ENCODE measurements at regions not wholly inside any gene's neighbourhood (a gene's known extent, or its start where the extent isn't known, plus 50 kb on each side); places are given as distances from the start of the nearest gene placed in this dataset.

DNA sequence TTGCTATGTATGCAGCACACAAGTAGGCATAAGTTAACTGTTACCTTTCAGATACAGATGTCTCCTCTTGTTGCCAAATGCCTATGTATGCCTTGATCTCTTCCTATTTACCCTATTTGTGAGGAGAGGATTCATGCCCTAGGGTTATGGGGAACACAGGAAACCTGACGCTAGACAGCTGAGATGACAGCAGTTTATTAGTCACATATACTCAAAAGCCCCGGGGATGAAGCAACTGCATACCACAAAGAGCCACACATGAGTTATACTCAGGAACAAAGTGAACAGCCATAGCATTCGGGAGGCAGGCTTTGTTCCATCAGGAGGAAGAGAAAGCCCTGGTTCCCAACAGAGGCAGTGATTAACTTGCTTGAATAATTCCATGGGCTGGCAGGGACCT lies 1011.7 kb upstream of the PCDH7 start:
- WGBS, 2 donors (ENCODE audit: low coverage in 1 of 2), result 65 to 80% methylated on average over 2 to 3 of the region's 3 CpGs
- in situ Hi-C loops (cut with MboI; ENCODE audit: low pct_ligation_motif_present in 1 of 4, low pct_unique_long_range_greater_than_20kb in 1 of 4, low sequenced_read_pairs in 3 of 4), result no loop called here
- Histone ChIP-seq H3K4me3 (no peak overlapping the region), H3K27me3 (no peaks in the 10 kb centered on the region), H3K36me3 (no peaks in the 10 kb centered on the region), H3K27ac (no peak overlapping the region), H3K9me3 (no peaks in the 10 kb centered on the region), H3K4me1 (no peaks in the 10 kb centered on the region)
- intact Hi-C loops (cut with DNase I; ENCODE audit: low total_unique reads), result no loop called here
- no peak for DNase-seq
- TF ChIP-seq, protein P1, sequence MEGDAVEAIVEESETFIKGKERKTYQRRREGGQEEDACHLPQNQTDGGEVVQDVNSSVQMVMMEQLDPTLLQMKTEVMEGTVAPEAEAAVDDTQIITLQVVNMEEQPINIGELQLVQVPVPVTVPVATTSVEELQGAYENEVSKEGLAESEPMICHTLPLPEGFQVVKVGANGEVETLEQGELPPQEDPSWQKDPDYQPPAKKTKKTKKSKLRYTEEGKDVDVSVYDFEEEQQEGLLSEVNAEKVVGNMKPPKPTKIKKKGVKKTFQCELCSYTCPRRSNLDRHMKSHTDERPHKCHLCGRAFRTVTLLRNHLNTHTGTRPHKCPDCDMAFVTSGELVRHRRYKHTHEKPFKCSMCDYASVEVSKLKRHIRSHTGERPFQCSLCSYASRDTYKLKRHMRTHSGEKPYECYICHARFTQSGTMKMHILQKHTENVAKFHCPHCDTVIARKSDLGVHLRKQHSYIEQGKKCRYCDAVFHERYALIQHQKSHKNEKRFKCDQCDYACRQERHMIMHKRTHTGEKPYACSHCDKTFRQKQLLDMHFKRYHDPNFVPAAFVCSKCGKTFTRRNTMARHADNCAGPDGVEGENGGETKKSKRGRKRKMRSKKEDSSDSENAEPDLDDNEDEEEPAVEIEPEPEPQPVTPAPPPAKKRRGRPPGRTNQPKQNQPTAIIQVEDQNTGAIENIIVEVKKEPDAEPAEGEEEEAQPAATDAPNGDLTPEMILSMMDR (IDR thresholded peaks at IDR 0.05), result no peak
- TF ChIP-seq POLR2AphosphoS5 (IDR thresholded peaks at IDR 0.05) (no peak), EP300 (IDR thresholded peaks at IDR 0.05; ENCODE audit: low read depth) (no peak), POLR2A (IDR thresholded peaks at IDR 0.05) (no peak)

DNA sequence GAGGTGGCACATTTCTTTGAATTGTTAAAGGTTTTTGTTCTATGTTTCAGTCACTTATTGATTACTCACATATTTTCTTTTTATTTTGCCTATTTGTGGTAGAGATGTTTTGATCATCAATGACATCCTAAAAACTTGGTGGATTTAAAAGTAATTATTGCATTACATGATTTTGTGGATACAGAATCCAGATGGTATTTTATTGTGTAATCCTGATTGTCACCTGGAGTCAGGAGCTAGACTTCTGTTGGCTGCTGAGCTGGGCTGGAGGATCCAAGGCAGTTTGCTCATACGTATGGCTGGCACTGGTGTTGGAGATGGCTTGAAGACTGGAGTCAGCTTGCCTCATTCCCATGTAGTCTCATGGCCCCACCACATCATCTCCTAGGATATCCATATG lies 1009.6 kb upstream of the PCDH7 start:
- Histone ChIP-seq H3K4me3 (no peak overlapping the region), H3K27ac (no peak overlapping the region), H3K27me3 (no peaks in the 10 kb centered on the region), H3K4me1 (no peaks in the 10 kb centered on the region), H3K36me3 (no peaks in the 10 kb centered on the region), H3K9me3 (no peaks in the 10 kb centered on the region)
- TF ChIP-seq EP300 (IDR thresholded peaks at IDR 0.05; ENCODE audit: low read depth), result no peak
- TF ChIP-seq, protein P1 (IDR thresholded peaks at IDR 0.05), result no peak
- TF ChIP-seq POLR2AphosphoS5 (IDR thresholded peaks at IDR 0.05), result no peak
- no peak for TF ChIP-seq POLR2A (IDR thresholded peaks at IDR 0.05)
- whole genome bisulfite sequencing, 2 donors (ENCODE audit: low coverage in 1 of 2), result 92% methylated on average over 1 of the region's 1 CpG; no CpG with 5 or more reads in 1 of the 2 donors
- no peak for DNase-seq
- in situ Hi-C loops (cut with MboI; ENCODE audit: low pct_ligation_motif_present in 1 of 4, low pct_unique_long_range_greater_than_20kb in 1 of 4, low sequenced_read_pairs in 3 of 4), result no loop called here
- intact Hi-C loops (cut with DNase I; ENCODE audit: low total_unique reads), result no loop called here

DNA sequence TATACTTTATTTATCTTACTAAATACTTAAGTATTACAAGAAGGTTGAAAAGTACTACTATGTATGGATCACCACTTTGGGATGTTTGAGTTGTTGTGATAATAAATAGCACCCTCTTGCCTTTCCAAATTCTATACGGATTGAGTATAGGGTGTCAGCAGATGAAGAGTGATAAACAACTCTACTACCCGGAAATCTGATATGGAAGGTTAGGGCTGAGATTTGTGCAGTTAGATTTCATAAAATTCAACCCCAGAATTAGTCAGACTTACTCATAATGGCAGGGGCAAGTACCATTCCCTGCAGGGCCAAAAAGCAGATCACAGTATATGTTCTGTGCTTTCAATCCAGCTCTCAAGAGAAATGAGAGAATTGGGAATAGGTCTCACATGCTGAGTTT lies 1008.9 kb upstream of the PCDH7 start:
- WGBS, 2 donors (ENCODE audit: low coverage in 1 of 2), result 71 to 79% methylated on average over 2 of the region's 2 CpGs
- TF ChIP-seq, protein P1 (IDR thresholded peaks at IDR 0.05), result no peak
- TF ChIP-seq POLR2AphosphoS5 (IDR thresholded peaks at IDR 0.05), result no peak
- TF ChIP-seq EP300 (IDR thresholded peaks at IDR 0.05; ENCODE audit: low read depth), result no peak
- in situ Hi-C loops (cut with MboI; ENCODE audit: low pct_ligation_motif_present in 1 of 4, low pct_unique_long_range_greater_than_20kb in 1 of 4, low sequenced_read_pairs in 3 of 4), result no loop called here
- Histone ChIP-seq H3K36me3 (no peaks in the 10 kb centered on the region), H3K27me3 (no peaks in the 10 kb centered on the region), H3K4me1 (no peaks in the 10 kb centered on the region), H3K9me3 (no peaks in the 10 kb centered on the region), H3K27ac (no peak overlapping the region), H3K4me3 (no peak overlapping the region)
- no peak for DNase-seq
- intact Hi-C loops (cut with DNase I; ENCODE audit: low total_unique reads), result no loop called here

DNA sequence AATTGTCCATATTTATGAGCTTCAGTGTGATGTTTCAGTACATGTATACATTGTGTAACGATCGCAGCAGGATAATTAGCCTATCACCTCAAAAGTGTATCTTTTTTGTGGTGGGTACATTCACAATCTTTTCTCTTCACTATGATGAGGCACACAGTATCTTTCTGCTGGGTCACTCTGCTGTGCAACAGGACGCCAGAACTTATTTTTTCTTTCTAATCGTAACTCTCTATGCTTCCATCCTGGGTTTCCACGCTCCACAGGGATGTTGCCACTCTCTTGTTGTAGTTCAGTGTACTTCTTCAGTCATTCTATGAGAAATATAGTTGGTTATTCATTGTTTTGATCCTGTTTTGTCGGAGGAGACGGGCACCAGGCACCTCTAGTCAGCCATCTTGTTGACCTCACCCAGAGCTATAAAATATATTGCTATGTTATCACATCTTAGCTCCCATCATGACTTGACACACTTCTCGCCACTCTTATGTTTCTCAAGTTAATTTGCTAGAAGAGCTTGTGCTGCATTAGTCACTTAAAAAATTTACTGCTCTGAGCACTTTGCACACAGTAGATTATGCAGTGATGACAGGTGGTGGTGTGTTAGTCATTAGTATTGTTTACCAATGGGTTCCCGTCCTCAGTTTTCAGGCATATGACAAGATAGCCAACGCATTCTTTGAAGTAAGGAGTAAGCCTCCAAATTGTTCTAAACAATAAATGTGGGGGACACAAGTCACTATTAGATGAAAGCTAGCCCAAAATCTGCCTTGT lies 1002.7 kb upstream of the PCDH7 start:
- DNase-seq, result no peak
- H3K27ac ChIP-seq, result no peak overlapping the region
- H3K36me3 ChIP-seq, result no peaks in the 10 kb centered on the region
- intact Hi-C loops (cut with DNase I; ENCODE audit: low total_unique reads) (no loop called here), in situ Hi-C loops (cut with MboI; ENCODE audit: low pct_ligation_motif_present in 1 of 4, low pct_unique_long_range_greater_than_20kb in 1 of 4, low sequenced_read_pairs in 3 of 4) (no loop called here)
- no peak for TF ChIP-seq POLR2AphosphoS5 (IDR thresholded peaks at IDR 0.05)
- no peak for TF ChIP-seq POLR2A (IDR thresholded peaks at IDR 0.05)
- TF ChIP-seq, protein P1 (IDR thresholded peaks at IDR 0.05), result no peak
- TF ChIP-seq EP300 (IDR thresholded peaks at IDR 0.05; ENCODE audit: low read depth), result no peak
- no peak overlapping the region for H3K4me3 ChIP-seq
- H3K4me1 ChIP-seq, result no peaks in the 10 kb centered on the region
- H3K27me3 ChIP-seq, result no peaks in the 10 kb centered on the region
- no peaks in the 10 kb centered on the region for H3K9me3 ChIP-seq
- WGBS, 2 donors (ENCODE audit: low coverage in 1 of 2), result 82 to 86% methylated on average over 6 to 10 of the region's 10 CpGs
